Smooth muscle cell (in vitro differentiated cells): ENCODE measurements at regions not wholly inside any gene's neighbourhood (a gene's known extent, or its start where the extent isn't known, plus 50 kb on each side); places are given as distances from the start of the nearest gene placed in this dataset.
A peak's percentile ranks its signal among the peaks of the same experiment; 100 is the strongest.

Source experiments
- DNase-seq: peaks from one replicate; lab custom pipeline; 2025; ENCODE audit not compliant: unreplicated experiment; lab: John Stamatoyannopoulos, UW
- H2AFZ ChIP-seq: fragments of 200-600 bp; sonication (generic); 2 replicates; pipeline ENCODE4 v1.6.0; 2016; ENCODE audit warnings: antibody characterized with exemption, low read depth, mild to moderate bottlenecking
- H3F3A ChIP-seq: fragments of 200-600 bp; sonication (generic); 2 replicates; pipeline ENCODE4 v1.6.0; 2017; ENCODE audit warnings: antibody characterized with exemption, low read depth
- H3K27ac ChIP-seq: fragments of 200-600 bp; sonication (generic); 2 replicates; pipeline ENCODE4 v1.5.1; 2016; ENCODE audit warnings: low read depth, mild to moderate bottlenecking
- H3K27me3 ChIP-seq: fragments of 200-600 bp; sonication (generic); 2 replicates; pipeline ENCODE4 v1.6.1; 2016; ENCODE audit warnings: low read depth, mild to moderate bottlenecking
- H3K36me3 ChIP-seq: fragments of 200-600 bp; sonication (generic); 2 replicates; pipeline ENCODE4 v1.5.1; 2016; ENCODE audit warnings: low read depth
- H3K4me1 ChIP-seq: fragments of 200-600 bp; sonication (generic); 2 replicates; pipeline ENCODE4 v1.5.1; 2016; ENCODE audit warnings: low read depth
- H3K4me2 ChIP-seq: fragments of 200-600 bp; sonication (generic); 2 replicates; pipeline ENCODE4 v1.6.0; 2016; ENCODE audit warnings: mild to moderate bottlenecking
- H3K4me3 ChIP-seq: fragments of 200-600 bp; sonication (generic); 2 replicates; pipeline ENCODE4 v1.5.1; 2016; ENCODE audit warnings: mild to moderate bottlenecking
- H3K79me2 ChIP-seq: fragments of 200-600 bp; sonication (generic); 2 replicates; pipeline ENCODE4 v1.6.0; 2016; ENCODE audit warnings: low read depth, mild to moderate bottlenecking
- H3K9ac ChIP-seq: fragments of 200-600 bp; sonication (generic); 2 replicates; pipeline ENCODE4 v1.6.0; 2016; ENCODE audit warnings: low read depth
- H3K9me3 ChIP-seq: fragments of 200-600 bp; sonication (generic); replicated peaks from 2 replicates; pipeline ENCODE4 v1.5.1; 2016; ENCODE audit warnings: low read depth
- H4K20me1 ChIP-seq: fragments of 200-600 bp; sonication (generic); 2 replicates; pipeline ENCODE4 v1.6.0; 2016; ENCODE audit warnings: low read depth
- WGBS: methylation state at CpG from one replicate; pipeline ENCODE4 v1.1.7; 2016; ENCODE audit warnings: low lambda C conversion rate; 5-methylcytosine and 5-hydroxymethylcytosine counted together
- TF ChIP-seq, protein P1 (sequence below): fragments of 200-600 bp; sonication (generic); IDR thresholded peaks from 2 replicates; pipeline ENCODE4 v1.5.1; 2017; ENCODE audit warnings: borderline replicate concordance, mild to moderate bottlenecking, antibody characterized with exemption; ENCODE audit not compliant: insufficient read depth, poor library complexity, severe bottlenecking

DNA sequence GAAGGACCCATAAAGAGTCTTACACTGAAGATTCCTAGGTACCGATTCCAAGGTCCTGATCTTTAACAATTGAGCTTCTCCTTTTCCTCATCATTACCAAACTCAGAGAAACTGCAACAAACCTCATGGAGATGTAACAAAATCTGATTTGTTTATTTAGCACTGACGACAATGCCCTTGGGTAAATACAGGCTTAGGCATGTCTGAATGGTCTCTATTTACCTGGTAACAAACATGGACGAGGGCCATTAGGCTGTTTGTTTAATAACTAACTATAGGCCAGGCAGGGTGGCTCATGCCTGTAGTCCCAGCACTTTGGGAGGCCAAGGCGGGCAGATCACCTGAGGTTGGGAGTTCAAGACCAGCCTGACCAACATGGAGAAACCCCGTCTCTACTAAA, 333.3 kb downstream of the AGTPBP1 start:
- Histone ChIP-seq H3K4me3 (no peak overlapping the region), H3F3A (no peaks in the 10 kb centered on the region), H3K27ac (no peak overlapping the region), H3K79me2 (no peaks in the 10 kb centered on the region), H3K9ac (no peak overlapping the region), H3K36me3 (no peaks in the 10 kb centered on the region), H2AFZ (no peak overlapping the region), H3K27me3 (no peaks in the 10 kb centered on the region), H4K20me1 (no peaks in the 10 kb centered on the region), H3K9me3 (no peaks in the 10 kb centered on the region), H3K4me2 (no peak overlapping the region), H3K4me1 (no peaks in the 10 kb centered on the region)
- TF ChIP-seq, protein P1, sequence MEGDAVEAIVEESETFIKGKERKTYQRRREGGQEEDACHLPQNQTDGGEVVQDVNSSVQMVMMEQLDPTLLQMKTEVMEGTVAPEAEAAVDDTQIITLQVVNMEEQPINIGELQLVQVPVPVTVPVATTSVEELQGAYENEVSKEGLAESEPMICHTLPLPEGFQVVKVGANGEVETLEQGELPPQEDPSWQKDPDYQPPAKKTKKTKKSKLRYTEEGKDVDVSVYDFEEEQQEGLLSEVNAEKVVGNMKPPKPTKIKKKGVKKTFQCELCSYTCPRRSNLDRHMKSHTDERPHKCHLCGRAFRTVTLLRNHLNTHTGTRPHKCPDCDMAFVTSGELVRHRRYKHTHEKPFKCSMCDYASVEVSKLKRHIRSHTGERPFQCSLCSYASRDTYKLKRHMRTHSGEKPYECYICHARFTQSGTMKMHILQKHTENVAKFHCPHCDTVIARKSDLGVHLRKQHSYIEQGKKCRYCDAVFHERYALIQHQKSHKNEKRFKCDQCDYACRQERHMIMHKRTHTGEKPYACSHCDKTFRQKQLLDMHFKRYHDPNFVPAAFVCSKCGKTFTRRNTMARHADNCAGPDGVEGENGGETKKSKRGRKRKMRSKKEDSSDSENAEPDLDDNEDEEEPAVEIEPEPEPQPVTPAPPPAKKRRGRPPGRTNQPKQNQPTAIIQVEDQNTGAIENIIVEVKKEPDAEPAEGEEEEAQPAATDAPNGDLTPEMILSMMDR = no peak
- no peak for DNase-seq
- WGBS = 89% methylated on average over 5 of the region's 5 CpGs

DNA sequence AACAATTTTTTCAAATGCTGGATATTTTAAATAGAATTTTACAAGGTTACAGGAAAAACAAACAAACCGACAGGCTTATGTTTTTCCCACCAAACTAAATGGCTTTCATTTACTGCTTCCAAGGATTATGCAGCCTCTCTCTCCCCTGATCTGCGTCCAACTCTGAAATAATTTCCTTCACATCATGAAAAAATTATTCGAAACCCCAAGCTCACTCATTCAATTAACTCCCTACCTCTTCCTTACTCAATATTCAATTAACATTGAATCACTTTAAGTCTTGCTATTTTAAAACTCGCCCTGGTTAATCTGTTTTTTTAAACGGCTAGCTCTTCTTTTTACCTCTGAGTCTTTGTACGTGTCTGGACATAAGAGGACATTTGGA, 336.2 kb downstream of the AGTPBP1 start:
- TF ChIP-seq, protein P1 = no peak
- Histone ChIP-seq H3F3A (peaks cover 7% of the 10 kb centered on the region), H3K4me1 (peaks cover 5% of the 10 kb centered on the region), H4K20me1 (no peaks in the 10 kb centered on the region), H3K79me2 (no peaks in the 10 kb centered on the region), H3K9ac (no peak overlapping the region), H3K36me3 (no peaks in the 10 kb centered on the region), H3K4me3 (no peak overlapping the region), H3K27me3 (no peaks in the 10 kb centered on the region), H3K9me3 (no peaks in the 10 kb centered on the region), H3K4me2 (no peak overlapping the region), H3K27ac (no peak overlapping the region), H2AFZ (no peak overlapping the region)
- WGBS = 86% methylated on average over 6 of the region's 6 CpGs
- DNase-seq = no peak

DNA sequence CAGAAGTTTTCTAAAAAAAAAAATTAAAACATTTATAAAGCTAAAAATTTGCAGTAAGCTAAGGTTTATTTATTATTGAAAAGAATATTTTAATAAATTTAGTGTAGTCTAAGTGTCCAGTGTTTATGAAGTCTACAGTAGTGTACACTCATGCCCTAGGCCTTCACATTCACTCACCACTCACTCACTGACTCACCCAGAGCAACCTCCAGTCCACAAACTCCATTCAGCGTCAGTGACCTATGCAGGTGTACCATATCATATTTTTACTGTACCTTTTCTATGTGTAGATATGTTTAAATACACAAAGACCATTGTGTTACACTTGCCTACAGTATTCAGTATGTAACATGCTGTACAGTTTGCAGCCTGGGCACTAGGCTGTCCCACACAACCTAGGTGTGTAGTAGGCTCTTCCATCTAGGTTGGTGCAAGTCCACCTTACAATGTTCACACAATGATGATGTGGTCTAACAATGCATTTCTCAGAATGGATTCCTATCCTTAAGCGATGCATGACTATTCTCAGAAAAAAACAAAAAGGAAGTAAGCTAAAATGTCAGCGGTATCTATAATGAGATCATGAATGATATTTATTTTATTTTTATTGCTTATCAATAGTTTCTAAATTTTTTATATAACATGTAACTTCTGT, 336.7 kb downstream of the AGTPBP1 start:
- Histone ChIP-seq H3K79me2 (no peaks in the 10 kb centered on the region), H2AFZ (no peak overlapping the region), H3K27me3 (no peaks in the 10 kb centered on the region), H3K4me1 (peaks cover 5% of the 10 kb centered on the region), H3K9ac (no peak overlapping the region), H3K4me2 (no peak overlapping the region), H4K20me1 (no peaks in the 10 kb centered on the region), H3K4me3 (no peak overlapping the region), H3K36me3 (no peaks in the 10 kb centered on the region), H3K27ac (no peak overlapping the region), H3K9me3 (no peaks in the 10 kb centered on the region), H3F3A (peaks cover 7% of the 10 kb centered on the region)
- DNase-seq = no peak
- TF ChIP-seq, protein P1 = no peak
- 72% methylated on average over 3 of the region's 3 CpGs for WGBS

DNA sequence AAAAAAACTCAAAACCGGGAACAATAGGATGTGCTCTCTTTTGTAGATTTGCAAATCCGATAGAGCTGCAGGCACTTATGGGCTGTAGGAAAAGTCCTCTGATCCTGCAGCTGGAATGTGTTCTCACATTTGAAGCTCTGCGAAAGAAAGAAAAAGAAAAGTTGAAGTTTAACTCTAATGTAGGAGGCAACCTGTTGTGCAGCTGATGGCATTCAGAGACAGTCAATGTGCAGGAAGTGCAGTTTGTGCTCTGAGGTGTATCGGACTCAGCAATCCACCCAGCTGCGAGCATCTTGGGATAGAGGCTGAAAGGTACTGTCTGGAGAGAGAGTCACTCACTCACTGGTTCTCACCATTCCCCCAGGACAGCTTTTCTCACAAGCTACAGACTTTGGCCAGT, 339.2 kb downstream of the AGTPBP1 start:
- no peak for DNase-seq
- WGBS = 34% methylated on average over 5 of the region's 5 CpGs
- Histone ChIP-seq H3K4me2 (peak overlapping the region; percentile 56), H3K36me3 (no peaks in the 10 kb centered on the region), H3K27me3 (no peaks in the 10 kb centered on the region), H3K4me3 (no peak overlapping the region), H3K27ac (no peak overlapping the region), H3K79me2 (no peaks in the 10 kb centered on the region), H3K4me1 (peaks cover 5% of the 10 kb centered on the region), H2AFZ (no peak overlapping the region), H4K20me1 (no peaks in the 10 kb centered on the region), H3K9ac (no peak overlapping the region), H3F3A (peaks cover 7% of the 10 kb centered on the region), H3K9me3 (no peaks in the 10 kb centered on the region)
- TF ChIP-seq, protein P1 = no peak
